CD14-positive monocyte (primary cell): ENCODE measurements at regions not wholly inside any gene's neighbourhood (a gene's known extent, or its start where the extent isn't known, plus 50 kb on each side); places are given as distances from the start of the nearest gene placed in this dataset.

Experiments
- DNase-seq, 3 donors: peaks; one replicate each; pipeline ENCODE4 v3.0.0-alpha.2; 2011 to 2022
- H2AFZ ChIP-seq: 2 replicates; pipeline ENCODE4 v1.6.0; 2012; ENCODE audit warnings: mild to moderate bottlenecking, low read depth, low read length, inconsistent platforms; ENCODE audit not compliant: insufficient read depth, poor library complexity, severe bottlenecking
- H3K27ac ChIP-seq, 2 donors: 1 replicate in 1 of 2; 2 replicates in 1 of 2; pipeline ENCODE4 v1.5.1; 2012 to 2013; ENCODE audit warnings: low read length in 2 of 2, control low read depth in 1 of 2, inconsistent platforms in 1 of 2, low read depth in 1 of 2, mild to moderate bottlenecking in 1 of 2
- H3K27me3 ChIP-seq, 2 donors: one replicate each; pipeline versions ENCODE4 v1.6.0 to v1.6.1; 2011 to 2013; ENCODE audit warnings: low read length in 2 of 2; ENCODE audit not compliant: control insufficient read depth in 2 of 2, insufficient read depth in 2 of 2
- H3K36me3 ChIP-seq, 2 donors: replicated peaks in 1 of 2; 1 replicate in 1 of 2; 2 replicates in 1 of 2; pipeline versions ENCODE4 v1.5.1 to v1.6.1; 2012 to 2013; ENCODE audit warnings: low read length in 2 of 2, control low read depth in 1 of 2, inconsistent platforms in 1 of 2, mild to moderate bottlenecking in 1 of 2; ENCODE audit not compliant: insufficient read depth in 2 of 2, control insufficient read depth in 1 of 2
- H3K4me1 ChIP-seq, 2 donors: 1 replicate in 1 of 2; 2 replicates in 1 of 2; pipeline versions ENCODE4 v1.5.1 to v1.6.1; 2012 to 2013; ENCODE audit warnings: low read length in 2 of 2, control low read depth in 1 of 2, inconsistent platforms in 1 of 2, mild to moderate bottlenecking in 1 of 2, moderate library complexity in 1 of 2; ENCODE audit not compliant: insufficient read depth in 2 of 2, control insufficient read depth in 1 of 2
- H3K4me2 ChIP-seq: replicated peaks from 2 replicates; pipeline ENCODE3; 2012; ENCODE audit warnings: low read length, moderate library complexity, mild to moderate bottlenecking; ENCODE audit not compliant: poor library complexity, severe bottlenecking; ENCODE audit errors: extremely low read depth
- H3K4me3 ChIP-seq, 3 experiments: fragments of 200-600 bp in 1 of 3; sonication (generic) in 1 of 3; replicated peaks in 1 of 3; 1 replicate in 2 of 3; 2 replicates in 1 of 3; pipeline ENCODE4 v1.5.1; 2011 to 2013; ENCODE audit warnings: low read length in 3 of 3, mild to moderate bottlenecking in 3 of 3, control low read depth in 2 of 3, low read depth in 2 of 3, inconsistent platforms in 1 of 3, moderate library complexity in 1 of 3
- H3K79me2 ChIP-seq: 2 replicates; pipeline ENCODE4 v1.6.0; 2012; ENCODE audit warnings: mild to moderate bottlenecking, control low read depth, inconsistent platforms, low read length, moderate library complexity; ENCODE audit not compliant: insufficient read depth
- H3K9ac ChIP-seq: 2 replicates; pipeline ENCODE4 v1.6.0; 2017; ENCODE audit warnings: low read length, mild to moderate bottlenecking; ENCODE audit not compliant: insufficient read depth, poor library complexity, severe bottlenecking
- H3K9me3 ChIP-seq, 2 donors: replicated peaks in 1 of 2; 1 replicate in 1 of 2; 2 replicates in 1 of 2; pipeline versions ENCODE4 v1.5.1 to v1.6.1; 2012 to 2013; ENCODE audit warnings: low read length in 2 of 2, control low read depth in 1 of 2; ENCODE audit not compliant: control insufficient read depth in 1 of 2, insufficient read depth in 1 of 2
- H4K20me1 ChIP-seq: 2 replicates; pipeline ENCODE4 v1.6.0; 2012; ENCODE audit warnings: mild to moderate bottlenecking, low read length, control low read depth, moderate library complexity; ENCODE audit not compliant: insufficient read depth
- H3K27ac Mint-ChIP-seq, 7 donors: one replicate each; pipeline ENCODE4 v1.8.0; 2020; ENCODE audit warnings: mild to moderate bottlenecking in 7 of 7, mixed read lengths in 7 of 7, moderate library complexity in 6 of 7, inconsistent platforms in 2 of 7
- H3K27me3 Mint-ChIP-seq, 3 donors: one replicate each; pipeline ENCODE4 v1.8.0; 2021 to 2022; ENCODE audit warnings: low read depth in 3 of 3, mild to moderate bottlenecking in 3 of 3, mixed read lengths in 3 of 3, moderate library complexity in 3 of 3, inconsistent platforms in 1 of 3
- H3K36me3 Mint-ChIP-seq, 2 donors: one replicate each; pipeline ENCODE4 v1.8.0; 2020; ENCODE audit warnings: mixed read lengths in 2 of 2, inconsistent platforms in 1 of 2, mild to moderate bottlenecking in 1 of 2
- H3K4me1 Mint-ChIP-seq: one replicate; pipeline ENCODE4 v1.8.0; 2020; ENCODE audit warnings: mild to moderate bottlenecking, mixed read lengths
- H3K4me3 Mint-ChIP-seq, 2 donors: one replicate each; pipeline ENCODE4 v1.8.0; 2020; ENCODE audit warnings: mild to moderate bottlenecking in 2 of 2, mixed read lengths in 2 of 2, moderate library complexity in 1 of 2
- H3K9me3 Mint-ChIP-seq, 7 donors: one replicate each; pipeline ENCODE4 v1.8.0; 2020 to 2022; ENCODE audit warnings: mixed read lengths in 7 of 7, mild to moderate bottlenecking in 6 of 7, moderate library complexity in 6 of 7, inconsistent platforms in 2 of 7
- CTCF ChIP-seq: fragments of 200-600 bp; IDR thresholded peaks from one replicate; pipeline ENCODE4 v1.8.0; 2022; ENCODE audit warnings: antibody characterized with exemption, mild to moderate bottlenecking
- WGBS: methylation state at CpG from one replicate; pipeline ENCODE4 v1.1.5; 2013; ENCODE audit warnings: missing lambda C conversion rate; ENCODE audit not compliant: insufficient coverage; 5-methylcytosine and 5-hydroxymethylcytosine counted together
- intact Hi-C, 2 donors: fragments of 100-400 bp; cut with micrococcal nuclease; formaldehyde crosslinking; loops; one replicate each; pipeline versions ENCODE4 v1.15.0 to v1.15.1; 2023

DNA sequence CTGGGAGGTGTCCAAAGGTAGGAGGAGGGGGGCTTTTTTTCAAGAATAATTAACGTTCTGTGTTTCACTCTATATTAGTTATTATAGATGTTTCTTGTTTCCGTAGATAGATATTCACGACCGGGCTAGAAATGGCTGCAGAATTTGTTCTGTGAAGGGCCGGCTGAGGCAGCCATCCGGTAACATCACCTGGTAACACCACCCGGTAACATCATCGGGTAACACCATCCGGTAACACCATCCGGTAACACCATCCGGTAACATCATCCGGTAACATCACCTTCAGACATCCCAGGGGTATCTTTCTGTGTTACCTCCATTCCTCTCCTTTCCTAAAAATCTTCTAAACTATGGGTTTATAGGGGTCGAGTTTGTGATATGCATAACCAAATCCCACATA lies 1336.7 kb upstream of the TMEM132C start:
- Histone ChIP-seq H3K4me1 (no peaks in the 10 kb centered on the region), H3K36me3 (no peaks in the 10 kb centered on the region), H2AFZ (no peak overlapping the region), H3K79me2 (no peaks in the 10 kb centered on the region), H3K9ac (no peak overlapping the region), H3K4me3 (no peak overlapping the region), H3K4me2 (no peak overlapping the region), H3K27ac (no peak overlapping the region), H3K27me3 (no peaks in the 10 kb centered on the region), H3K9me3 (no peaks in the 10 kb centered on the region), H4K20me1 (no peaks in the 10 kb centered on the region)
- TF ChIP-seq CTCF, result no peak
- no peaks in the 10 kb centered on the region for H3K36me3 Mint-ChIP-seq
- H3K27me3 Mint-ChIP-seq, result peaks cover 0 to 2% (median 2%) of the 10 kb centered on the region in 3 donors
- no peak overlapping the region for H3K27ac Mint-ChIP-seq
- no peak for DNase-seq
- WGBS, result 95% methylated on average over 6 of the region's 13 CpGs
- no peaks in the 10 kb centered on the region for H3K4me1 Mint-ChIP-seq
- no peaks in the 10 kb centered on the region for H3K9me3 Mint-ChIP-seq
- intact Hi-C loops, result no loop called here
- no peak overlapping the region for H3K4me3 Mint-ChIP-seq

GRCh38 chr12:126932156-126932555 lies 1334.8 kb upstream of the TMEM132C start:
- no peak overlapping the region for H3K27ac Mint-ChIP-seq
- no CpG with 5 or more reads among the region's 1 CpG for WGBS
- no peaks in the 10 kb centered on the region for H3K36me3 Mint-ChIP-seq
- H3K4me1 Mint-ChIP-seq, result peaks cover 2% of the 10 kb centered on the region
- intact Hi-C loops, result no loop called here
- H3K4me3 Mint-ChIP-seq, result no peak overlapping the region
- TF ChIP-seq CTCF, result no peak
- H3K4me3 ChIP-seq, result no peak overlapping the region
- no peaks in the 10 kb centered on the region for H3K27me3 ChIP-seq
- no peaks in the 10 kb centered on the region for H3K9me3 ChIP-seq
- H3K36me3 ChIP-seq, result no peaks in the 10 kb centered on the region
- H2AFZ ChIP-seq, result no peak overlapping the region
- no peak overlapping the region for H3K9ac ChIP-seq
- no peaks in the 10 kb centered on the region for H3K79me2 ChIP-seq
- peaks cover 0 to 2% (median 0%) of the 10 kb centered on the region in 7 donors for H3K9me3 Mint-ChIP-seq
- no peak overlapping the region for H3K27ac ChIP-seq
- no peaks in the 10 kb centered on the region for H3K4me1 ChIP-seq
- H3K4me2 ChIP-seq, result no peak overlapping the region
- no peaks in the 10 kb centered on the region for H4K20me1 ChIP-seq
- peaks cover 2% of the 10 kb centered on the region in 3 donors for H3K27me3 Mint-ChIP-seq
- DNase-seq, result no peak
